COLO829 (cell line): ENCODE measurements at regions not wholly inside any gene's neighbourhood (a gene's known extent, or its start where the extent isn't known, plus 50 kb on each side); places are given as distances from the start of the nearest gene placed in this dataset.
A peak's percentile ranks its signal among the peaks of the same experiment; 100 is the strongest.

Experiments used
- DNase-seq: peaks from one replicate; pipeline ENCODE4 v3.0.0; 2012; ENCODE audit warnings: low spot score

GRCh38 chr5:4832471-4832870, 307.7 kb upstream of the ADAMTS16 start:
- DNase-seq = no peak

GRCh38 chr5:4833104-4833738, 306.9 kb upstream of the ADAMTS16 start:
- no peak for DNase-seq

- no peak for DNase-seq
Observed at GRCh38 chr5:4837489-4838058, 302.6 kb upstream of the ADAMTS16 start.

GRCh38 chr5:4845221-4845620, 294.9 kb upstream of the ADAMTS16 start:
- DNase-seq = no peak

- DNase-seq = no peak
Observed at GRCh38 chr5:4847766-4848165, 292.4 kb upstream of the ADAMTS16 start.

- no peak for DNase-seq
Observed at GRCh38 chr5:4855036-4855435, 285.1 kb upstream of the ADAMTS16 start.

GRCh38 chr5:4855880-4856279, 284.2 kb upstream of the ADAMTS16 start:
- no peak for DNase-seq

GRCh38 chr5:4857761-4858160, 282.4 kb upstream of the ADAMTS16 start:
- no peak for DNase-seq

- DNase-seq = no peak
Observed at GRCh38 chr5:4859500-4860235, 280.5 kb upstream of the ADAMTS16 start.

- no peak for DNase-seq
Observed at GRCh38 chr5:4860631-4861030, 279.5 kb upstream of the ADAMTS16 start.

- peak; percentile 27 for DNase-seq
Observed at GRCh38 chr5:4862500-4862899, 277.6 kb upstream of the ADAMTS16 start.

- no peak for DNase-seq
Observed at GRCh38 chr5:4866131-4866659, 273.9 kb upstream of the ADAMTS16 start.

- DNase-seq = no peak
Observed at GRCh38 chr5:4866817-4867216, 273.3 kb upstream of the ADAMTS16 start.

GRCh38 chr5:4868140-4868735, 271.9 kb upstream of the ADAMTS16 start:
- peak; percentile 58 for DNase-seq

- no peak for DNase-seq
Observed at GRCh38 chr5:4873652-4874051, 266.5 kb upstream of the ADAMTS16 start.

- no peak for DNase-seq
Observed at GRCh38 chr5:4874097-4874496, 266.0 kb upstream of the ADAMTS16 start.

- DNase-seq = no peak
Observed at GRCh38 chr5:4875942-4876341, 264.2 kb upstream of the ADAMTS16 start.

GRCh38 chr5:4876804-4877203, 263.3 kb upstream of the ADAMTS16 start:
- DNase-seq = no peak

- no peak for DNase-seq
Observed at GRCh38 chr5:4877579-4877978, 262.6 kb upstream of the ADAMTS16 start.

GRCh38 chr5:4879075-4879474, 261.1 kb upstream of the ADAMTS16 start:
- no peak for DNase-seq

GRCh38 chr5:4879693-4880303, 260.3 kb upstream of the ADAMTS16 start:
- DNase-seq = peak; percentile 64

- DNase-seq = no peak
Observed at GRCh38 chr5:4880304-4880741, 259.8 kb upstream of the ADAMTS16 start.
